Stimulated activated CD4-positive, alpha-beta T cell treated with anti-CD3 and anti-CD28 coated beads, TNF-alpha, amount 100 ng/mL, for 48 hours (primary cell): ENCODE measurements at regions not wholly inside any gene's neighbourhood (a gene's known extent, or its start where the extent isn't known, plus 50 kb on each side); places are given as distances from the start of the nearest gene placed in this dataset.

Experiments
- DNase-seq, 3 donors: peaks; one replicate each; pipeline ENCODE4 v3.0.0-alpha.2; 2020; ENCODE audit warnings: low read depth in 3 of 3

- no peak for DNase-seq
These were observed 861.7 kb downstream of the SLC4A3 start for GRCh38 chr2:220489121-220489520.

GRCh38 chr2:220491670-220492069 is 864.2 kb downstream of the SLC4A3 start:
- DNase-seq: no peak

DNA sequence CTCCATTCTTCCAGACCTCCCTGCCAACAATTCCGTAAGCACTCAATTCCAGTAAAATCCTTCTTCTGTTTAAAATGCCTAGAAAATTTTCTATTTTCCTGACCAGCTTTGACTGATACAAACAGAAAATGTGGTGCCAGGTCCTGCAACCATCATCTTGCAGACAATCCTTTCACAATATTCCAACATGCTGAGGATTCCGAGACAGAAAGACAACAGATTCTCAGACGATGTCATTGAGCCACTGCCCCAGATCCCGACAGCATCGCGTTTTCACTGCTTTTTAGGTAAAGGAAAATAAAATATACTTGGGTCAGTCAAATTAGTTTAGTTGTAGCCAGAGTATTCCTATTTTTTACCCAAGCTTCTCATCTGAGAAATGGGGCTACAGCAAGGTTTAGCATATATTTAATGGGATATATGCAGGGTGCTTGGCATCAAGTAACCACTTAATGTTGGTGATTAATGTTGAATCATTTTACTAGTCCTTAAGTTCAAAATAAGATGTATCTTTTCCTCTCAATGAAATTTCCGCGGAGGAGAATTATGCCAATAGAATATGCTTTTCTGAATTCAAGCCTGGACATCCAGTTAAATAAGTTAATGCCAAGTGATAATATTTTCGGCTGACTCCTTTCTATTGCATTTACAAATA is 866.6 kb downstream of the SLC4A3 start:
- DNase-seq: no peak

DNA sequence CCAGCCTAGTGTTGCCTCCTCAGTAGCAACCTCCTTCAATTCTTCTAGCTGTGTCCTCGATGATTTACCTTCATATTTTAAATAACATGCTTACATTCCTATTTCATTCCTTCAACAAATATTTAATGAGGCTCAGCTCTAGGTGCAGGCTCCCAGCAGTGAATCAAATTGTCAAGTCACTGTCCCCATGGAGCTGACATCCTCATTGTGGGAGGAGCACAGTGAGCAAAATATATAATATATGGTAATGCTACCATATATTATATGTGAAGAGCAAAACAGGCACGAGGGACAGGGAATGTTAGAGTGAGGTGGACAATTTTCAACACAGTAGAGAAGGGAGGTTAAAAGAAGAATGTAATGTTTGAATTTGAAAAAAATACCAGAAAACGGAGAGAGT is 869.1 kb downstream of the SLC4A3 start:
- DNase-seq: no peak

DNA sequence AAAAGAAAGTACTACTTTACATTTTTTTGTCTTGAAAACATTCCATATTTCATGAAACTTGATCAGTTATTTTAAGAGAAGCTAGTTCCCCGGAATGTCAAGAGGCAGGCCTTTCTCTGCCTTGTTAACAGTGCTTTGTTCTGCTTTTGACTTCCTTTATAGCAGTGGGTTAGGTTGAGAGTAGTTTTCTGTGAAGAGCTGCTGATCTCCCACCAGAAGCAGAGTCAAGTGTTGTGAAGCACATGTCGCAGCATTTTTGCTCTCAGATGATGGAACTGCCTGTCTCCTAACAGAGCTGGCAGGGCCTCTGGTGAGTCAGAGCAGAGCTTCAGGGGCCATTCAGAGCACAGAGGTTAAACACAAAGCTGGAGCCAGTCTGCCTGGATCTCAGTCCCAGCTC is 871.8 kb downstream of the SLC4A3 start:
- DNase-seq: no peak

DNA sequence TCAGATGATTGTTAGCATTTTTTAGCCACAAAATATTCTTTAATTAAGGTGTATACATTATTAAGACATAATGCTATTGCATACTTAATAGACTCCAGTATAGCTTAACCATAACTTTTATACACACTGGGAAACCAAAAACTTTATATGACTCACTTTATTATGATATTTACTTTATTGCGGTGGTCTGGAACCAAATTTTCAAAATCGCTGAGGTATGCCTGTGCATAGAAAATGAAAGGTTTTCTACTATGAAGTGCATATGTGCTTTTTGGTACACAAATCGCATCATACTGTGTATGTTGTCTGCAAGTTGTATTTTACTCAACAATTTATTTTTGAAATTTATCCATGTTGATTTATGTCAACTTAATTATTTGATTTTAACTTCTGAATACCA is 875.1 kb downstream of the SLC4A3 start:
- no peak for DNase-seq

GRCh38 chr2:220503431-220503830 is 876.0 kb downstream of the SLC4A3 start:
- no peak for DNase-seq

DNA sequence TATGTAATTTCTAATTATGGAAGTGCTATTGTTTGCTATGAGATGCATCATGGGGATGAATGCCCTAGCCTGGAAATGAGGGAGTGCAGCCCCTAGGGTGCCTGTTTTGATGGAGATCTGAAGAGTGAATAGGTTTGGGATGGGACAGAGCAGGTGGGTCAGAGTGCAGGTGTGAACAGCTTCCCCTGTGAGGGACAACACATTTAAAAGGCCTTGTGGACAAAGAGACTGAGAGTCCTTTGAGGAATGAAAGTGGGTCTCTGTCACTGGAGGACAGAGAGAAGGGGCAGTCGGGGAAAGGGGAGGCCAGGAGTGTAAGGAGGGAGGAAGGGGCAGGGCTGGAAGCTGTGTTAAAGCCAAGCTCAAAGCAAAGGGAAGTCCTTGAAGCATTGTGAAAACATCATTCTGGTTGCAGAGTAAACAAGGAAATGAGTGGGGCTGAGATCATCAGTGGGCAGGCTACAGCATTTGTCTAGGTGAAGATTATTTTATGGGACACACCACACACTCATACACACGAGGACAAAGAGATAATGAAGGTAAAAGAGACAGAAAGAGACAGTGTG is 877.6 kb downstream of the SLC4A3 start:
- no peak for DNase-seq

- DNase-seq: no peak
These were observed 879.0 kb downstream of the SLC4A3 start for GRCh38 chr2:220506466-220506865.

GRCh38 chr2:220509096-220509757 is 881.8 kb downstream of the SLC4A3 start:
- no peak for DNase-seq

DNA sequence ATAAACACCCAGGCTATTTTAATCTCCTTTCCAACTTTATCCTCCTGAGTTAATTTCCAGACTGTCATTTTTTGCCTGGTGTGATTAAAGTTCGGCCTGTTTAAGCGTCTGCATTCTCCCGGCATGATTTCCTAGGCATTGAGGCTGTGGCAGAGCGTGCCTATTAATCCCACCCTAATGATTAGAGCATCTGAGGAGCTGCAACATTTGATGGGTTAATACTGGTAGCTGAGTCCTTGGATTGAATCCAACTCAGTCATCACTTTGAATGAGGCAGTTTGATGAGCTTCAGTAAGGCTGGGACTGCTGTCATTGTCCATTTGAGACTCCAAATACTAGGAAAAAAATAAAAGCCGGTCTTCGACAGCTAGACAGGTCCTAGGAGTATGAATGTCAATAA is 882.5 kb downstream of the SLC4A3 start:
- DNase-seq: no peak

DNA sequence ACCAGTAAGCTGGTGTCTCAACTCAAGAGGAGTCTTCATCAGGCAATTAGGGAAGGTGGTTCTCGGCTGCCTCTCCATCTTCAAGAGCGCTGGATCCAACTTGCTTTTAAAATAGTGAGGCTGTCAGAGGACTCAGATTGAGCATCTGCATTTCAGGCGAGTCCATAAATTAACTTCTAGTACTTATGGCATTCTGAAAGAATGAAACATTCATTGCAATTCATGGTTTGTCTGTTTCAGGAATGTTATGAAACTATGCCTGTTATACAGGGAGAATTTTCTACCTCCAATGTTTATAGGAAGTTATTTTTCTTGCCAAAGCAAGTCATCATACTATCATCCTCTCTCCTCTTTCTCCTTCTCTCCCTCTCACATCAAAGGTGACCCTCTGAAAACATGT is 883.2 kb downstream of the SLC4A3 start:
- no peak for DNase-seq

- DNase-seq: no peak
These were observed 885.0 kb downstream of the SLC4A3 start for GRCh38 chr2:220512419-220512818.

DNA sequence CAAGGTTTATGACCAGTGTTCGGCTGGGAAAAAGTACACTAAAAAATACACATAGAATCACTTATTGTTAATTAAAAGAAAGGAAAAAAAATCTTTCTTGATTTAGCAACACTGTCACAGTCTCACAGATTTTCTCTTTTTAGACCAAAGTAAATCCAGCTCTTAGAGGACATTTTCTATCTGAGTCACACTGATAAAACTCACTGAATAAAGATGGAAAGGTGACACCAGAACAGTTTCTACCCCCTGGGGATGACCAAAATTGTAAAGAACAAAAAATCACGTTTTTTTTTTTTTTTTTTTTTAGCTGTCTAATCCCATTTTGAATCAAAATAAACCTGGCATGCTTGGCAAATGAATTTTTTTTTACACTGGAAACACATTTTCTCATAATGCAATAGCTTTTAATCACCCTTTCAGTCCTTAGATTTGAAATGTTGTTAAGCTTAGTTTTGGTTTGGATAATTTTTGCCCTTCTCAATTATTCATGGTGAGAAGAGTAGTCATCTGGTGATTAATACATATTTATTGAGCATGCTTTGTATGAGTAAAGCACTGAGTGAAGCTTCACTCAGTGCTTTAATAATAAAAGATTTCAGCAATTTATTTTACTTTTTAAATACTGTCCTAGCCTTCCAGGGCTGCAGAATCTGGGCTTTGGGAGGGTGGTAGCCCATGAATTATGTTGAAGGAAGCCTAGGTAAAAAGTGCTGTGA is 886.3 kb downstream of the SLC4A3 start:
- DNase-seq: no peak

DNA sequence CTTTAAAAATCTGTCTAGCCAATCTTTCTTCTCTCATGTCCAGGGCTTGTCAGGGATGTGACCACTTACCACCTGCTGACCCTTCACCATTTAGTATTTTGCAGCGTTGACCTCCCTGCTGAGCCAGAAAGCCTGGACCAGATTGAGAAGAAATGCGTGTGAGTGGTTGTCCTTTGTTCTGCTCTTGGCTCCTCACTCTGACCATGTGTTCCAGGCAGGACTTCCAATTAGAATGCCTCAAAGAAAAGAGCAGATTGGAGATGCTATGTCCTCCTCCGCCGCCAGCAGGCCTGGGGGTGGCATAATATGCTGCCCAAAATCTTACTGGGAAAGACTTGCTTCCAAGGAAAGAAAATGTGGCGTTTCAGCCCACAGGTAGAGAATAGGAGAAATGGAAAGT is 894.1 kb downstream of the SLC4A3 start:
- no peak for DNase-seq

GRCh38 chr2:220528180-220528675 is 900.8 kb downstream of the SLC4A3 start:
- no peak for DNase-seq

DNA sequence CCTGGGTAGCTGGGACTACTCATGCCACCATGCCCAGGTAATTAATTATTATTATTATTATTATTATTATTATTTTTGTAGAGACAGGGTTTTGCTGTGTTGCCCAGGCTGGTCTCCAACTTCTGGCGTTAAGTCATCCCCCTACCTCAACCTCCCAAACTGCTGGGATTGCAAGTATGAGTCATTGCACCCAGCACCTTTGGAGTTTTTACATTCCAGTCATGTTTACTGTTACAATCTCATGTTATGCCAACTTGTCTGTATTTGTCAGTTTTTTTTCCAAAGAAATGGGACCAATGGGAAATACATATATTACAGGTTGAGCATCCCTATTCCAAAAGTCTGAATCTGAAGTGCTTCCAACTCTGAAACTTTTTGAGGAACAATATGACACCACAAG is 903.8 kb downstream of the SLC4A3 start:
- no peak for DNase-seq

DNA sequence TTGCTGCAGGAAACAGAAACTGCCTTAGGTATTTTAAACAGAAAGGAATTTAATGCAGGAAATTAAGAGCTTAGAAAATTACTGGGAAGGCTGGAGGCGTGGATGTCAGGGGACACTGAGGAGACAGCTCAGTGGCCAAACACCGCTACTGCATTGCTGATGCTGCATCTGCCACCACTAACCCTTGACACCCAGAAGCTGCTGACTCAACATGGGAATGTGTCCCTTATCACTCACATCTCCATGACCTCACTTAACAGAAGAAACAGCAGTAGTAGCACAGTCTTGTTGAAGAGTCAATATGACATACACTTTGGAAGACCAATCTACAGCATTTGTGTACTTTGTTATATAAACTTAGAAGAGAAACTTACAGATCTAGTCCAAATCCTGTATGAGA is 906.1 kb downstream of the SLC4A3 start:
- DNase-seq: peak in 1 of 3 donors; percentile 1

DNA sequence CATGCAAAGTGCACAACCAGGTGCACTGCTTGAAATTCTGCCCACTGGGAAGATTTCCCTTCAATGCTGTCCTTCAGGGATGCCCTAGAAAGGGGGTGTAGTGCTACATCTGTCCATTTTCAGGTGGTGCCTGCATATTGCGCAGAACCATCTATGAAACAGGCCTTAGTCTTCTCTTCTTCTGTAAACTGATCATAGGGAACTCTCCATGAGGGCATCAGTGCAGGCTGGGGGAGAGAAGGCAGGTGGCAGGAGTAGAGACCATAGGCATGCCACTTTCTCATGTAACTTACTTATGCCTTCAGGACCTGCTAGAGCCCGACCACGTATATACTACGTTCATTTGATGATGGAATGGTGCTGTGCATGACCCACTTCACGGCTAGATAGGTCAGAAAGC is 912.1 kb downstream of the SLC4A3 start:
- no peak for DNase-seq

DNA sequence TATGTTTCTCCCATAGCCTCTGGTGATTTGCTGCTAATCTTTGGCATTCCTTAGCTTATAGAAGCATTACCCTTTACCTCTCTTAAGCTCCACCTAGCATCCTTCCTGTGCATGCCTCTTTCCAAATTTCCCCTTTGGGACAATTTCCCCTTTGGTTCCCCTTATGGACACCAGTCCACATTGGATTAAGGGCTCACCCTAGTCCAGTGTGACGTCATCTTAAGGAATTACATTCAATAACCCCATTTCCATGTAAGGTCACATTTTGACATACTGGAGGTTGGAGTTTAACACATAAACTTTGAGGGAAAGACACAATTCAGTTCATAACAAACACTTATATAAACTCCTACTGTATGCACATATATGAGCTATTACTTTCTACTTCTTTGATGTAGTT is 916.6 kb downstream of the SLC4A3 start:
- DNase-seq: no peak

- no peak for DNase-seq
These were observed 923.7 kb downstream of the SLC4A3 start for GRCh38 chr2:220550995-220551700.
